Mucosa of rectum (tissue), 2 donors: ENCODE measurements at regions not wholly inside any gene's neighbourhood (a gene's known extent, or its start where the extent isn't known, plus 50 kb on each side); places are given as distances from the start of the nearest gene placed in this dataset.

Source experiments
- H3K27ac ChIP-seq, 2 donors: one replicate each; pipeline ENCODE4 v1.7.0; 2013; ENCODE audit warnings: inconsistent platforms in 2 of 2, low read depth in 2 of 2, low read length in 2 of 2
- H3K27me3 ChIP-seq, 2 donors: one replicate each; pipeline ENCODE4 v1.7.0; 2013; ENCODE audit warnings: low read length in 2 of 2; ENCODE audit not compliant: control insufficient read depth in 2 of 2, insufficient read depth in 2 of 2
- H3K36me3 ChIP-seq, 2 donors: one replicate each; pipeline ENCODE4 v1.7.0; 2013; ENCODE audit warnings: low read length in 2 of 2; ENCODE audit not compliant: control insufficient read depth in 2 of 2, insufficient read depth in 2 of 2
- H3K4me1 ChIP-seq, 2 donors: one replicate each; pipeline ENCODE4 v1.7.0; 2013; ENCODE audit warnings: low read length in 2 of 2, mild to moderate bottlenecking in 1 of 2; ENCODE audit not compliant: control insufficient read depth in 2 of 2, insufficient read depth in 2 of 2
- H3K4me3 ChIP-seq, 2 donors: one replicate each; pipeline ENCODE4 v1.7.0; 2013; ENCODE audit warnings: low read length in 2 of 2
- H3K9ac ChIP-seq, 2 donors: one replicate each; pipeline ENCODE4 v1.7.0; 2013; ENCODE audit warnings: low read length in 2 of 2, low read depth in 1 of 2, mild to moderate bottlenecking in 1 of 2
- H3K9me3 ChIP-seq, 2 donors: one replicate each; pipeline ENCODE4 v1.7.0; 2013; ENCODE audit warnings: low read length in 2 of 2; ENCODE audit not compliant: control insufficient read depth in 2 of 2
- donor health status: healthy.
- donor health status: Normal muscosa, but diverticular disease.

DNA sequence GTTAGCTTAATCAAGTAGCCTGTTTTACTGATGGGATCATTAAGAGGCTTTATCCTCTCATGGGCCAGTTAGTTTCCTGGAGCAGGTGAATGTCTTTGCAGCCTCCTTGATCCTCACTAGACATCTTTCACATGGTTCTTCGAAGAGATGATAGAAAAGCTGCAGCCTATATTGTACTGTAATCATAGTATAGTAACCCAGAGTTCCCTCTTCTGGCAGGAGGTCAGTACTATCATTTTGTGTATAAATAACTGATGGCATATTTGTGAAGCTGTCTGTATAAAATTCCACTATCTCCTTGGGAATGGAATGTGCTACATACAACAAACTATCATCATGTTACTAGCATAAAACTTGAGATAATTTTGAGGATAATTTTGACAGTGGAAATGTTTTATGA lies 123.8 kb upstream of the PRPS1L1 start:
- Histone ChIP-seq H3K27ac (no peak overlapping the region), H3K9me3 (no peaks in the 10 kb centered on the region), H3K36me3 (no peaks in the 10 kb centered on the region), H3K4me1 (no peaks in the 10 kb centered on the region), H3K4me3 (no peak overlapping the region), H3K27me3 (no peaks in the 10 kb centered on the region), H3K9ac (no peak overlapping the region)

DNA sequence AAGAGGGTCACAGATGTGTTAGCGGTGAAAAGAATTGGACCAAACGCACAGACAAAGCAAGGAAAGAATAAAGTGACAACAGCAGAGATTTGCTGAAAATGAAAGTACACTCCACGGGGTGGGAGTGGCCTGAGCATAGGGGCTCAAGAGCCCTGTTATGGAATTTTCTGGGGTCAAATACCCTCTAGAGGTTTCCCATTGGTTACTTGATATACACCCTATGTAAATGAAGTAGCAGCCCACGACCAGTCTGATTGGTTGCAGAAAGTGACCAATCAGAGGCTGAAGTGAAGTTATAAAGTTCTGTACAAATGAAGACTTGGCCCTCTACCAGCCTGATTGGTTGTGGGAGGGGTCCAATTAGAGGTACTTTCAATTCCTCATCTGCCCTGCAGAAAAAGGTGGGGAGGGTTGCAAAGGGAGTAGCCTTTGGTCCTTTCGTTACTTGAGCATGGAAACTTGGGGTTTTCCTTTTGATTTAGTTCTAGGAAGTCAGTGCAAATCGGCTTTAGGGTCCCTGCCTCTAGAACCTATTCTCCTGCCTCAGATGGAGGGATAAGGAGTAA lies 125.6 kb upstream of the PRPS1L1 start:
- Histone ChIP-seq H3K27me3 (no peaks in the 10 kb centered on the region), H3K9me3 (no peaks in the 10 kb centered on the region), H3K36me3 (no peaks in the 10 kb centered on the region), H3K4me3 (no peak overlapping the region), H3K4me1 (no peaks in the 10 kb centered on the region), H3K9ac (no peak overlapping the region), H3K27ac (no peak overlapping the region)

DNA sequence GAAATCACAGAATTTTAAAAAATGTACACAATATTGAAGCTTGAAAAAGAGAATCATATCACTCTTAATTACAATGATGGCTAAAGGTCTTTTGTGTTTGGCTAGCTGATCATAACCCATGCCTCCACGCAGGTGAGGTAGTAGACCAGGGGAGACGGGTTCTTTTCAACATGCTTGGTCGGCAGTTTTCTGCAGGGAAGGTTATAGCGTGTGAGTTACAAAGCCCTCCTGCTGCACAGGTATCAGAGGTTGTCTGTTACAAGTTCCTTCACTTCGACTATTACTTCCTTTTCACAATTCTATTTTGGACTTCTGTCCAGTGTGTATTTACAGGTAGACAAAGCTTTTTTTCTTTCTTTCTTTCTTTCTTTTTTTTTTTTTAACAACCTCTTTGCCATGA lies 127.1 kb upstream of the PRPS1L1 start:
- Histone ChIP-seq H3K9ac (no peak overlapping the region), H3K27me3 (no peaks in the 10 kb centered on the region), H3K4me3 (no peak overlapping the region), H3K9me3 (no peaks in the 10 kb centered on the region), H3K27ac (no peak overlapping the region), H3K4me1 (no peaks in the 10 kb centered on the region), H3K36me3 (no peaks in the 10 kb centered on the region)

DNA sequence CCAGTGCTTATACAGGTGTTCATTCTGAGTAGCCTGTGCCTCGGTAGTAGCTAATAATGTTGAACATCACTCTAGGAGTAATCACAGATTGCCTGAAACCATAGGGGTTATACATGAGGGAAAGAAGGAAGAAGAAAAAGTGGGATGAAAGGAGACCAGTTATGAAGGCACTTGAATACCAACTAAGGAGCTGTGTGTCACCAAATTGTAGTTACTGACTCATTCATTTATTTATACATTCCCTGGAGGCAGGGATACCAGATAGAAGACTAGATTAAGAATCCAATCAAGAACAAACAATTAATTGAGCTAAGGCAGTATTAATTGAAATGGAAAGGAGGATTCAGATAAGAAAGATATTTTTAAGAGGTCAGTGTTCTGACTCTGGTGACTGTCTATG lies 129.6 kb upstream of the PRPS1L1 start:
- H3K4me1 ChIP-seq, result no peaks in the 10 kb centered on the region
- no peaks in the 10 kb centered on the region for H3K9me3 ChIP-seq

DNA sequence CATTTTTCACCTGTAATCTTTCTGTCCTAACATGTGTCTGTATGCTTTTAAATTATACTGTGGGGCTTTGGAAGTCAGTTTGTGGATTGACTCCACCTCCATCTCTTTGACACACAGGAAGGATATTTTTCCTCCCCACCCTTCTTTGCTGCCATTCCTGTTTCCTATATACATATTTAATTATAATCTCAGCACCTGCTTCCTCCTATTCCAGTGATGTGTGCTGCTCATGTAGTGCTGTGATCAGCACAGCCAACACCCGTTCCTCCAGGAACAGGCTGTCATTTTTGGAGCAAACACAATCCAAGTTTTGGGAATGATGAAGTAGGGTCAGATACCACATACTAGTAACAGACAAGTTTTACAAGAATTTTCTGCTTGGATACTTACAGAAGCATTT lies 135.0 kb upstream of the PRPS1L1 start:
- Histone ChIP-seq H3K4me3 (no peak overlapping the region), H3K4me1 (no peaks in the 10 kb centered on the region), H3K9me3 (no peaks in the 10 kb centered on the region), H3K27me3 (no peaks in the 10 kb centered on the region), H3K27ac (no peak overlapping the region), H3K36me3 (no peaks in the 10 kb centered on the region), H3K9ac (no peak overlapping the region)

More for the DNA sequence above, 129.6 kb upstream of the PRPS1L1 start:
- no peak overlapping the region for H3K27ac ChIP-seq
- no peaks in the 10 kb centered on the region for H3K36me3 ChIP-seq
- H3K4me3 ChIP-seq, result no peak overlapping the region
- H3K27me3 ChIP-seq, result no peaks in the 10 kb centered on the region
- H3K9ac ChIP-seq, result no peak overlapping the region

DNA sequence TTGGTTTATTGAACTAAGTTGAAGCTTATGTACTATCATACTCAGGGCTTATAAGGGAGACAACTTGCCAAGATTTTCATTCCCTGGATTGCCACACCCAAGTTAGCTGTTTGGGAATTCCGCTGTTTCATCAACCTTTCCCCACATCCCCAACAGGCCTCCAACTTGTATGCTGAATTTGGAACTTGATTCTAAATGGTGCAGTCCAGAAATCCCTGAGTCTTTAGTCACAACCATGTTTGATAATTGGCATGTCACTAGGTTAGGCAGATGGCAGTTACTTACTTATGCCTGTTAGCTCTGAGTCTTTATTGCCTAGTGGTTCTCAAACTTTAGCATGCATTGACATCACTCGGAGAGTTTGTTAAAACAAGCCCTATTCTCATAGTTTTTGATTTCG lies 135.4 kb upstream of the PRPS1L1 start:
- Histone ChIP-seq H3K4me1 (no peaks in the 10 kb centered on the region), H3K4me3 (no peak overlapping the region), H3K36me3 (no peaks in the 10 kb centered on the region), H3K9me3 (no peaks in the 10 kb centered on the region), H3K27me3 (no peaks in the 10 kb centered on the region), H3K9ac (no peak overlapping the region), H3K27ac (no peak overlapping the region)

DNA sequence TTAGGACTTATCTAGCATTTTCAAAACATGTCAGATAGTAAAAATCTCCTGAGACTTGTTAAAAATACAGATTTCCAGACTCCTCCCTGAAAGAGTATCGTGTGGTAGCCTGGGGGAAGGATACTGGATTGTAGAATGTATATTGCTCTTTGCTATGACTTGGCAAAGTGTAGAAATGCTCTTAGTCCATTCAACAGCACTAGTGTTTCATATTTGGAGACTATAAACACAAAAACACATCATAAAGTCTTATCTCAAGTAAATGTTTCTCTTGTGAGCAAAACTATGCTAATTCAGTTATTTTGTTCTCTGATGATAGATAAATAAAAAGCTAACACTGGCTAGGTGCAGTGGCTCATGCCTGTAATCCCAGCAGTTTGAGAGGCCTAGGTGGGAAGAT lies 137.5 kb upstream of the PRPS1L1 start:
- H3K27ac ChIP-seq, result no peak overlapping the region
- H3K9me3 ChIP-seq, result no peaks in the 10 kb centered on the region
- no peaks in the 10 kb centered on the region for H3K27me3 ChIP-seq
- H3K36me3 ChIP-seq, result no peaks in the 10 kb centered on the region
- no peak overlapping the region for H3K4me3 ChIP-seq
- H3K4me1 ChIP-seq, result no peaks in the 10 kb centered on the region
- H3K9ac ChIP-seq, result no peak overlapping the region

DNA sequence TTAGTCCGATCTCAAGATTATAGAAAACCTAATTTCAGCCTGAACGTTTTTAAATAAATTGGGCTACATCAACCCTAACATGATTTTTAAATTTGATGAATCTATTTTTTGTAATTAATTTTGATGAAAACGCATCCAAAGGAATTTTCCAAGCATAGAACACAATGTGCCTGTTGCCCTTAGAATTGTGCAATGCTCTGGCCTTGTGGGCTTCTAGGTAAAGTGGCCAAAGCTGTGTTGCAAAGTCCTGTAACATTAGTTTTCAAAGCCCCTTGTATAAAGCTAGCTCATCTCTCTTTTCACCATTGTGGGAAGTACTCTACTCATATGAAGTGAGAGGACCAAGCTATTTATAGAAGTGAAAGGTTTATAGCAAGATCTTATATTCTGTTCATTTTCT lies 138.4 kb upstream of the PRPS1L1 start:
- H3K9ac ChIP-seq, result no peak overlapping the region
- no peak overlapping the region for H3K27ac ChIP-seq
- H3K4me1 ChIP-seq, result no peaks in the 10 kb centered on the region
- no peaks in the 10 kb centered on the region for H3K27me3 ChIP-seq
- H3K4me3 ChIP-seq, result no peak overlapping the region
- H3K9me3 ChIP-seq, result no peaks in the 10 kb centered on the region
- no peaks in the 10 kb centered on the region for H3K36me3 ChIP-seq

DNA sequence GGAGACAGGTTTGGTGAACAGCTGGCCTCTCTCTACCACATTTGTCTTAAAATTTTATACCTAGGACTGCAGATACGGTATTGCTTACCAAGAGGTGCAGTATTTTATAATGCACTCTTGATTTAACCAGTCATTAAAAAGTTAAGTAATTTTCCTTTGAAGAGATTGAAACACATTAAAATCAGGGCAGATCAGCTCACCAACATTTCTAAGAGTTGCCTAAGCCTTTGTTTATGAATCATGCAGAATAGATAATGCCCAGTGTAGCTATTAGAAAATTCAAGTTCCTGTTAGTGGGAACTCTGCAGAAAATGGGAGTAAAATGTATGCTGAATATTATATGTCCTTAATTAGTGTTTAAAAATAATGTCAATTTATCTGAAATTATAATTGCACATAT lies 140.2 kb upstream of the PRPS1L1 start:
- H3K27ac ChIP-seq, result no peak overlapping the region
- no peak overlapping the region for H3K4me3 ChIP-seq
- H3K9me3 ChIP-seq, result no peaks in the 10 kb centered on the region
- H3K9ac ChIP-seq, result no peak overlapping the region
- H3K36me3 ChIP-seq, result no peaks in the 10 kb centered on the region
- no peaks in the 10 kb centered on the region for H3K27me3 ChIP-seq
- no peaks in the 10 kb centered on the region for H3K4me1 ChIP-seq

DNA sequence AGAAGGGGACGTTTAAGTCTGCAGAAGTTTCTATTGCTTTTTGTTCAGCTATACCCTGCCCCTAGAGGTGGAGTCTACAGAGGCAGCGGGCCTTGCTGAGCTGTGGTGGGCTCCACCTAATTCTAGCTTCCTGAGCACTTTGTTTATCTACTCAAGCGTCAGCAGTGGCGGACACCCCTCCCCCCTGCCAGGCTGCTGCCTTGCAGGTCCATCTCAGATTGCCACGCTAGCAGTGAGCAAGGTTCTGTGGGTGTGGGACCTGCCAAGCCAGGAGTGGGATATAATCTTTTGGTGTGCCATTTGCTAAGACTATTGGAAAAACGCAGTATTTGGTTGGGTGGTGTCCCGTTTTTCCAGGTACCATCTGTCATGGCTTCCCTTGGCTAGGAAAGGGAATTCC lies 147.3 kb upstream of the PRPS1L1 start:
- H3K27me3 ChIP-seq, result no peaks in the 10 kb centered on the region
- no peaks in the 10 kb centered on the region for H3K36me3 ChIP-seq
- H3K27ac ChIP-seq, result no peak overlapping the region
- H3K4me3 ChIP-seq, result no peak overlapping the region
- no peak overlapping the region for H3K9ac ChIP-seq
- H3K4me1 ChIP-seq, result peaks cover 0 to 2% of the 10 kb centered on the region in 2 donors
- H3K9me3 ChIP-seq, result no peaks in the 10 kb centered on the region
